Testis (tissue), 2 donors: ENCODE measurements at regions not wholly inside any gene's neighbourhood (a gene's known extent, or its start where the extent isn't known, plus 50 kb on each side); places are given as distances from the start of the nearest gene placed in this dataset.

Experiments used
- CTCF ChIP-seq, 3 experiments: fragments of 450-650 bp in 2 of 3; fragments of 200-600 bp in 1 of 3; sonication (generic) in 1 of 3; IDR thresholded peaks; one replicate each; pipeline ENCODE4 v1.5.1; 2016 to 2019; ENCODE audit warnings: antibody characterized with exemption in 3 of 3, mild to moderate bottlenecking in 2 of 3, moderate library complexity in 1 of 3
- POLR2A ChIP-seq: fragments of 450-650 bp; IDR thresholded peaks from one replicate; pipeline ENCODE4 v1.6.1; 2017; ENCODE audit warnings: antibody characterized with exemption, mild to moderate bottlenecking, moderate library complexity

- no peak for TF ChIP-seq CTCF (IDR thresholded peaks at IDR 0.05)
- no peak for TF ChIP-seq POLR2A
These were observed 476.0 kb downstream of the OCA2 start for GRCh38 chr15:27623149-27623548.
